CD4-positive, alpha-beta T cell treated with Interleukin-2 at 100 ng/mL for 4 hours (primary cell): ENCODE measurements at regions not wholly inside any gene's neighbourhood (a gene's known extent, or its start where the extent isn't known, plus 50 kb on each side); places are given as distances from the start of the nearest gene placed in this dataset.
"Not testable (repeated sequence)": the region's sequence is repeated elsewhere in the genome, so short reads cannot be mapped to it uniquely, and the experiment has no call there.

Source experiments
- DNase-seq: peaks from one replicate; pipeline ENCODE4 v3.0.0-alpha.2; 2020; ENCODE audit warnings: low spot score

DNA sequence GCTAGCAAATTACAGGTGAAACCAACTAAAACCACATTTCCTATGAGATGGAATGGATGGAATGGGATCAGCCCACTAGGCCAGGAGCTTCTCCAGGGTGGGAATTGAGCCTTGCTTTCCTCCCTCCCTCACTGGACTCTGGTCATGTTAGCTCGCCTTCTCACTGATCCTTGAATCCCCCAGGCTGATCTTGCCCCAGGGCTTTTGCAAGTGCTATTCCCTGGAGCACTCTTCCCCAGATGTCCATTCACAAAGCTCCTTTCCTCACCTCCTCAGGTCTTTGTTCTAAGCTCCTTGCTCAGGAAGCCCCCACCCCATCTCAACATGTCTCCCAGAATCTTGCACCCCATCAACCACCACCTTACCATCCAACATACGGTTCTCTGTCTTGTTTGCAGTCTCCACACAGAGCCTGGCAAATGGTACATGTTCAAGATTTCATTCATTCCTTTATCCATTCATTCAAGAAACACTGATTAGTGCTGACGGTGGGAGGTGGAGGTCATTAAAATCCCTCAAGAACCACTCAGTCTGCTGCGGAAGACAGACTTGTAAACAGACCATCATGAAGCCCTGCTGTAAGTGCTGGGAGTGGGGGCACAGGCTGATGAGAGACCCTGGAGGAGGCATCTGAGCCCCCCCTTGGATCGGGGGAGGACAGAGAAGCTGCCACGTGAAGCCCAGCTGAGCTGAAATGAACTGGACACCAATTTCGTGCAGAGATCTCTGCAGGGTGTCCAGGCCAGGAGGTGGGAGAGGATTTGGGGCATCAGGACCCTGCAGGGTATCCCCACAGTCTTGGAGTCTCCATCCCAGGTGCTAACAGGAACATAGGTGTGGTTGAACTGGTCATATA is 141.7 kb downstream of the BARX1 start:
- DNase-seq = no peak

- no peak for DNase-seq
Measured at GRCh38 chr9:93812410-93812668, 142.8 kb downstream of the BARX1 start.

- DNase-seq = no peak
Measured at GRCh38 chr9:93810028-93810971, 144.9 kb downstream of the BARX1 start.

GRCh38 chr9:93809204-93809940 is 145.8 kb downstream of the BARX1 start:
- no peak for DNase-seq

DNA sequence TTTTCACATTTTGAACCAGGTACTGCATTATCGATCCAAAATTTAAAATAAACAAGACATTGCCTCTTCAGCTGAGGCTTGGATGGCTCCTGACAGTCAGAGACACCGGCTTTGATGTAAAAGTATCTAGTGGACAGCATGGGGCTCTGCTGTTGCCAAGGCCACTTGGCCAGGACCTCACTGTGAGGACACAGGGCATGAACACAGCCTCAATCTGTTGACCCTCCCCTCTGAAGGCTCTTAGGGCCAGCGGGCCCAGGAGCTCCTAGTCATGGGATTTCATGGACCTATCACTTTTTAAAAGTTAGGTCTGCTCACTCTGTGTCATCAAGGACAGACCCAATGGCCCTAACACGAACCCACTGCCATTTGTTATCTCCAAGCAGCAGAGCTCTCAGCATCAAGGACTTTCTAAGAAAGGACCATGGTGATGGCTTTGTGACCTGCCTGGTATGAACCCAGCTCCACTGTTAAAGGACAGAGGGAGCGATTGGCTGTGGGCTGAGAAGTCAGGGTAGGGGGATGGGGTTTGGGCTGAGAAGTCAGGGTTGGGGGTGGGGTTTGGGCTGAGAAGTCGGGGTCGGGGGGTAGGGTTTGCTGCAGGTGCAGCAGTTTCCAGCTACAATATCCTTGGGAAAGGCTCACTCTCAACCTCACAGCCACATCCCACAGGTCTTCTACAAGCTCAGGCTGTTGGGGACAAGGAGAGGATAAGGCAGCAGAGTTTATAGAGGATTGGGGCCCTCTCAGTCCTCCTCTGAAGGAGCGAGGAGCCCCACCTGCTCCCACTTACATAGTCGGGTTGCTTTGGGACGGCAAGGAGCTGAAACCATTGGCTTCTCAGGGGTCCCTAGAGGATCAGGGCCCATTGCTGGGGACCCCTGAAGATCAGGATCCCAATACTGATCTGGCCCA is 146.8 kb downstream of the BARX1 start:
- DNase-seq = no peak

DNA sequence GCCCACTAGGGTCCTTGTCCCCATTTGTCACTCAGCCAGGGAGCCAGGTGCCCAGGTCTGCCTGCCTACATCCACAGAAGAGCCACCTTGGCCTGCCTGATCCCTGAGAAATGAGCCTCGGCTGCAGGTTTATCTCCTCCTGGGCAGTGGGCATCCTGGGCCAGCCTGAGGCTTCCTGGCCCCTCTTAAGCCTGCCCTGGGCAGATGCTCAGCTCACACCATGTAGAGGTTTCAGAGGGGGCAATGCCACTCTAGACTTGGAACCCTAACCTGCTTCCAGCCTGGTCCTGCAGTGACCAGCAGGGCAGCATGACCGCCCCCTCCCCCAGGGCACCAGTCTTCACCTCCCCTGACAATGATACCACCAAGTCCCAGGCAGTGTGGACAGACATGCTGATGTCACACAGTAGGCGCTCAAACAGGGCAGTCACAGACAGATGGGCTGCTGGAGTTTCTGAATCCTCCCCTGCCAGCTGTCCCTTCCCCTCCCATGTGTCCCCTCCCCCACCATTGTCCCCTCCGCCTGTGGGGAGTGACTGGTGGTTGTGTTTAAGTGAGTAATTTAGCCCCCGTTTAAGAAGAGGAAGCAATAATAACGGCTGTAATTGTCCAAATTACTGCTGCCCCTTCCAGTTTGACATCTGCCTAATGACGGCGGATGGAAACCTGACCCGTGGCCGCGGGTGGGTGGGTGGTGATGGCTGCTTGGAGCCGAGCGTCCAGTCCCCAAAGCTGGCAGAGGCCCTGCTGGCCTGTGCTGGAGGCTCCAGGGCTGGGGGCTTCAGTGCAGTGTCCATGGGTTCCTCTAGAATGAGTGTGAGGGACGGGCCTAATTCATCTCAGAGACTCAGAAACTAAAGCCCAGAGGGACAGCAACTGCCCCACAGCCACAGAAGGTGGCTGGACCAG is 147.7 kb downstream of the BARX1 start:
- no peak for DNase-seq

DNA sequence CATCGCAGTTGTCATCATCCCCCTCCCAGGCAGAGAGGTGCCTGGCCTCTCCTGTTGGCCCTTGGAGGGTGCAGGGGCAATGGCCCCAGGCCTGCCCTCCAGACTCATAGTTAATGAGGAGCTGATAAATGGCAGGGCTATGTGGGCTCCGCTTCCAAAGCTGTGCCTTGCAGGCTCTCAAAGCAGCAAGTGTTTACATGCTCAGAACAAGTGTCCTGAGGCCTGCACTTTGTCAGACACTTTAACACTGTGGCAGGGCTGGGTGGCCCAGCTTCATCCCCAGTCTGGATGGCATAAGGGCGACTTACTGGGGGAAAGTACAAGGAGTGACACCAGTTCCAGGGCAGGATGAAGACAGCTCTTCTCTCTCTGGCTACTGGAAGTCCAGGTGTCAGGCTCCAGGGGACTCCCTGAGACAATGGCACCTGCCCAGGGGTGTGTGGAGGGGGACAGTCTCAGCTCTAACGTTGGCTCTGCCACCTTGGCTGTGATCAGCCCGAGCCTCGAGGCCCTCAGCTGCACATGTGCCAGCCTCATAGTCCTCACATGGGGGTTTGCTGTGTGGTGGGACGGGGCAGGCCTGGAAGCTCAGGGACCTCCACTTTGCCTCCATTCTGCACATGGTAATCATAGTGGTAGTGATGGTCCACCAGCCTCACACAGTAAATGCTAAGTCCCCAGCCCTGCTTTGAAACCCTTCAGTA is 153.4 kb downstream of the BARX1 start:
- no peak for DNase-seq

DNA sequence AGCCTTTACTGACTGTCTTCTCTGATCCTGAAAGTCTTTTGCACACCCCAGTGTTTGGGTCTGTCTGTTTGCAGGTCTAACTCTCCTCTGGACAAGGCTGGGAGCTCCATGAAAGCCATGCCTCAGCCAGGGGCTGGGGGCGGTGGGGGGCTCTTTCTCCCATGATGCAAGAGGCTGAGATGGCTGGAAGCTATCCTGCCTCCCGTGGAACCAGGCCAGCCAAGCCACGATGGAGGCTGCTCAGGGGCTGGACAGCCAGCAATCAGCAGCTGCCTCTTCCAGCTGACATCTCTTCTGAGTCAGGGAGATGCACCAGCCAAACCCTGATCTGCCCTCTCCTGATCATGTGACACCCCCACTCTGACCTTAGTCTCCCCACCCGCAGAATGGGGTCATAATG is 154.0 kb downstream of the BARX1 start:
- no peak for DNase-seq

DNA sequence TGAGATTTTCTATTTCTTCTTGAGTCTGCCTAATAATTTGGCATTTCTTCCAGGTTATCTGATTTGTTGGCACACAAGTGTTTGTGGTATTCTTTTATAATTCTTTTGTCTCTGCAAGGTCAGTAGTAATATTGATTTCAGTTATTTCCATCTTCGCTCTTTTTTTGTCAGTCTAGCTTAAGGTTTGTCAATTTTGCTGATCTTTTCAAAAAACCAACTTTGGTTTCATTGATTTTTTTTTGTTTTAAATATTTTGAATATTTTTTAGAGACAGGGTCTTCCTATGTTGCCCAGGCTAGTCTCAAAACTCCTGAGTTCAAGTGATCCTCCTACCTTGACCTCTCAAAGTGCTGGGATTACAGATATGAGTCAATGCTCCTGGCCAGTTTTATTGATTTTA is 162.8 kb downstream of the BARX1 start:
- no peak for DNase-seq

GRCh38 chr9:93786204-93786603 is 169.0 kb downstream of the BARX1 start:
- no peak for DNase-seq

GRCh38 chr9:93776873-93777272 is 178.3 kb downstream of the BARX1 start:
- DNase-seq = no peak

- DNase-seq = no peak
Measured at GRCh38 chr9:93776256-93776655, 178.9 kb downstream of the BARX1 start.

DNA sequence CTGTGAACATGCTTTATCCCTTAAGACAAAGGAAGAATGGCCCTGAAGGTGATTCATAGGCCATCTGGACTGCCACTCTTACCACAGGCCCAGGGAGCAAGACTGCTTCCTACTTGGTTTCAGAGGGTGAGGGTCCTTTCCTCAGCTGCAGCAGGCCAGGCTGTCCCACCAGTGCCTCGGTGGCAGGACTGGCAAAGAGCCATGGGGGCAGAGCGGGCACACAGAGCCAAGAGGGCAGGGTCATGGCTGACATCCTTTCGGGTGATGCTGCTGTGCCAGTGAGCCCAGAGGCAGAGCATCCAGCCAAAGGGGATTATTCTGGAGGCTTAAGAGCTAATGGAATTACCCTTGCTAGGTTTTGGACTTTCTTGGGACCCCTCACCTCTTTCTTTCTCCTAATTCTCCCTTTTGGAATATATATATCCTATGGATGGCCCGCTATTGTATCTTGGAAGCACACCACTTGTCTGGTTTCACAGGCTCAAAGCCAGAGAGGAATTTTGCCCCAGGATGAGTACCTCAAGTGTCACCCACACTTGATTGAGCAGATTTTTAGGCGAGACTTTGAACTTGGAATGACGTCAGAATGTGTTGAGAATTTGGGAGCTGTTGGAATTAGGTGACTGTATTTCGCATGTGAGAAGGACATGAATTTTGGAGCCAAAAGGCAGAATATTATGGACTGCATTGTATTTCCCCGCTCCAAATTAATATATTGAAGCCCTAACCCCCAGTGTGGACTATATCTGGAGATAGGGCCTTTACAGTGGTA is 180.6 kb downstream of the BARX1 start:
- DNase-seq = no peak

- DNase-seq = no peak
Measured at GRCh38 chr9:93771276-93771675, 183.9 kb downstream of the BARX1 start.

DNA sequence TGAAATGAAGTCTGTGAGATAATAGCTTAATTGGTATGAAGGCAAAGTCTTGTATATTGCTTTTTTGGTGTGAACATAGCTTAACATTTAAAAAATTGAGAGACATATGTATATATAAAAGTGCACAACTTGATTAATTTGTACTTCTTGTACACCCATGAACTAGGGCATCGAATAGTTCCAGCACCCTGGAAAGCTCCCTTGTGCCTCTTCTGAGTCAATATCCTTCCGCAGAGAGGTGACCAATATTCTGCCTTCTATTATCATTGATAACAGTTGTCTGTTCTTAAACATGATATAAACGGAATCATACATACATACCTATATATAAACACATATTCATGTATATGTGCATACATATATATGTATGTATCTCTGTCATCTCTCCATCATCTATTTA is 185.4 kb downstream of the PHF2 start:
- no peak for DNase-seq

GRCh38 chr9:93750045-93750444 is 173.7 kb downstream of the PHF2 start:
- DNase-seq = no peak

GRCh38 chr9:93748827-93749226 is 172.4 kb downstream of the PHF2 start:
- not testable (repeated sequence) for DNase-seq

DNA sequence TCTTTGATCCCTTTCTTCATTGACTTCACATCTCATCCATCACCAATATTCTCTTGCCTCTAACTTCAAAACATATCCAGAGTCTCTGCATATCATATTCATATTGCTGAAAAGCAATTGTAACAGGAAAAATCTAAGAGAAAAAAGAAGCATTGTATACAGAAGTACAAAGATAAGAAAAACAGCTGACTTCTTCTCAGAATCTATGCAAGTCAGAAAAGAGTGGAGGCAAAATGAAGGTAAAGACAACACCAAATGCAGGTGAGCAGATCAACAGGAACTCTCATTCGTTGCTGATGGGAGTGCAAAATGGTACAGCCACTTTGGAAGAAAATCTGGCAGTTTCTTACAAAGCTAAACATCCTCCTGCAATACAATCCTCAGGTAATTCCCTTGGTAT is 155.6 kb downstream of the PHF2 start:
- DNase-seq = no peak

DNA sequence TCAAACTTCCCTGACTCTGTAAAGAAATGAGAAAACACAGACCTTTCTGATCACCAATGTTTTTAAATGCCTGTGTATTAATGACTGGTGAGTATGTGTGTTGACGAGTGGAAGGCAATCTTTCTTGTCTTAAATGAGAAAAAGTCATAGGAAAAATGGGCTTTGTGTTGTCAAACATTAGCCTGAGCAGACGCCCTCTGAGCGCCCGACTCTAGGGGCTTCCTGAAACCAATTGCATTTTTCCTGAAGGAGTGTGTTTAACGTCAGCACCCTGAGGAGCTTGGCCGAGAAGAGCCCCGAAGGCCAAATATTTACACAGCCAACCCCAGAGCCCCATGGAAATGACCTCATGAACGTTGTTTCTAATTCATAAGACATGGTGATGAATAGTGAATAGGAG is 154.3 kb downstream of the PHF2 start:
- no peak for DNase-seq
